Vagina (tissue), 2 donors: ENCODE measurements at regions not wholly inside any gene's neighbourhood (a gene's known extent, or its start where the extent isn't known, plus 50 kb on each side); places are given as distances from the start of the nearest gene placed in this dataset.

ENCODE experiments used
- POLR2A ChIP-seq, 2 donors: fragments of 450-650 bp; IDR thresholded peaks; one replicate each; pipeline ENCODE4 v1.6.1; 2017; ENCODE audit warnings: antibody characterized with exemption in 2 of 2, mild to moderate bottlenecking in 2 of 2, moderate library complexity in 2 of 2
- POLR2AphosphoS5 ChIP-seq, 2 donors: sonication (generic); formaldehyde crosslinking; IDR thresholded peaks; one replicate each; pipeline ENCODE4 v1.9.0; 2017; ENCODE audit warnings: antibody characterized with exemption in 2 of 2, mild to moderate bottlenecking in 2 of 2, low read depth in 1 of 2; ENCODE audit not compliant: insufficient read depth in 1 of 2
- TF ChIP-seq, protein P1 (sequence below), 3 experiments: fragments of 450-650 bp in 2 of 3; fragments of 200-600 bp in 1 of 3; sonication (generic) in 1 of 3; IDR thresholded peaks; one replicate each; pipeline ENCODE4 v1.5.1; 2017 to 2019; ENCODE audit warnings: antibody characterized with exemption in 3 of 3, mild to moderate bottlenecking in 2 of 3, moderate library complexity in 2 of 3

DNA sequence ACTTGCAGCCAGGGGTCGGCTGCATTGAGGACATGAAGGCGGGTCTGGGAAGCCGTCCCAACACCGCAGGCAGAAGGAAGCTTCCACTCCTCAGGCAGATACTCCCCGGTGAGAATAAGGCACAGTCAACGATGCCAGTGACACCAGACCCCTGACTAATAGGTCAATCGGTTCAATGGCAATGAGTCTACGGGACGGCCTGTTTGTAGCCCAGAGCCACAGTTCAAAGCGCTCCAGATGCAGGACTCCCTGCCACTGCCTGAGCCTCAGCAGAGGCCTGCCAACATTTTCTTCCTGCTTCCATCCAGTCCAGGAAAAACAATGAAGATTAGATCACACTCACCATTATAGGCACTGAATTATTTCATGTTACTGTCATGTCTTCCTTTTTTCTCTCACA lies 84.5 kb upstream of the SIMC1 start:
- TF ChIP-seq, protein P1, sequence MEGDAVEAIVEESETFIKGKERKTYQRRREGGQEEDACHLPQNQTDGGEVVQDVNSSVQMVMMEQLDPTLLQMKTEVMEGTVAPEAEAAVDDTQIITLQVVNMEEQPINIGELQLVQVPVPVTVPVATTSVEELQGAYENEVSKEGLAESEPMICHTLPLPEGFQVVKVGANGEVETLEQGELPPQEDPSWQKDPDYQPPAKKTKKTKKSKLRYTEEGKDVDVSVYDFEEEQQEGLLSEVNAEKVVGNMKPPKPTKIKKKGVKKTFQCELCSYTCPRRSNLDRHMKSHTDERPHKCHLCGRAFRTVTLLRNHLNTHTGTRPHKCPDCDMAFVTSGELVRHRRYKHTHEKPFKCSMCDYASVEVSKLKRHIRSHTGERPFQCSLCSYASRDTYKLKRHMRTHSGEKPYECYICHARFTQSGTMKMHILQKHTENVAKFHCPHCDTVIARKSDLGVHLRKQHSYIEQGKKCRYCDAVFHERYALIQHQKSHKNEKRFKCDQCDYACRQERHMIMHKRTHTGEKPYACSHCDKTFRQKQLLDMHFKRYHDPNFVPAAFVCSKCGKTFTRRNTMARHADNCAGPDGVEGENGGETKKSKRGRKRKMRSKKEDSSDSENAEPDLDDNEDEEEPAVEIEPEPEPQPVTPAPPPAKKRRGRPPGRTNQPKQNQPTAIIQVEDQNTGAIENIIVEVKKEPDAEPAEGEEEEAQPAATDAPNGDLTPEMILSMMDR (IDR thresholded peaks at IDR 0.05): no peak
- TF ChIP-seq POLR2A (IDR thresholded peaks at IDR 0.05): no peak
- TF ChIP-seq POLR2AphosphoS5 (IDR thresholded peaks at IDR 0.05; ENCODE audit: insufficient read depth in 1 of 2, low read depth in 1 of 2): no peak
